ENCODE measurements at regions not wholly inside any gene's neighbourhood (a gene's known extent, or its start where the extent isn't known, plus 50 kb on each side); places are given as distances from the start of the nearest gene placed in this dataset.

- no peak for DNase-seq
- Histone ChIP-seq H3K27ac (ENCODE audit: low read depth, low read length) (no peak overlapping the region), H2BK5ac (ENCODE audit: low read depth, low read length, poor library complexity) (no peak overlapping the region), H3K9me3 (ENCODE audit: insufficient read depth, low read depth, low read length) (peaks cover 2% of the 10 kb centered on the region), H3K4me2 (ENCODE audit: low read length) (no peak overlapping the region), H4K8ac (ENCODE audit: low read depth, low read length) (no peak overlapping the region), H3K4ac (ENCODE audit: low read depth, low read length) (no peak overlapping the region), H3K4me3 (ENCODE audit: low read depth, low read length) (no peak overlapping the region), H3K4me1 (ENCODE audit: control insufficient read depth in 1 of 2, insufficient read depth in 2 of 2, low read length in 2 of 2) (no peaks in the 10 kb centered on the region), H3K27me3 (ENCODE audit: insufficient read depth, low read length) (no peaks in the 10 kb centered on the region), H2AK5ac (ENCODE audit: low read length) (no peak overlapping the region), H3K36me3 (ENCODE audit: control insufficient read depth in 1 of 2, insufficient read depth in 2 of 2, low read length in 2 of 2) (no peaks in the 10 kb centered on the region), H3K18ac (ENCODE audit: low read length) (no peak overlapping the region), H3K79me1 (ENCODE audit: low read length) (no peaks in the 10 kb centered on the region), H2BK120ac (ENCODE audit: insufficient read depth, low read length, poor library complexity) (no peak overlapping the region), H3K14ac (ENCODE audit: low read length) (no peak overlapping the region), H4K91ac (ENCODE audit: low read depth, low read length) (no peak overlapping the region), H3K9ac (ENCODE audit: low read length) (no peak overlapping the region), H2AFZ (ENCODE audit: insufficient read depth, low read length, poor library complexity) (no peak overlapping the region), H2BK12ac (ENCODE audit: low read length) (no peak overlapping the region), H3K23ac (ENCODE audit: low read length) (no peak overlapping the region), H3K79me2 (ENCODE audit: control insufficient read depth, insufficient read depth, low read length, poor library complexity) (no peaks in the 10 kb centered on the region), H4K12ac (ENCODE audit: low read depth, low read length) (no peak overlapping the region)
- WGBS (ENCODE audit: extremely low coverage, insufficient coverage, insufficient read length): no CpG with 5 or more reads among the region's 6 CpGs
These were observed 424.1 kb upstream of the TENM4 start for GRCh38 chr11:79864882-79865281.

- no peak overlapping the region for H2AK5ac ChIP-seq (ENCODE audit: low read length)
- no peaks in the 10 kb centered on the region for H3K27me3 ChIP-seq (ENCODE audit: insufficient read depth, low read length)
- H3K4me1 ChIP-seq (ENCODE audit: control insufficient read depth in 1 of 2, insufficient read depth in 2 of 2, low read length in 2 of 2): no peaks in the 10 kb centered on the region
- no peak overlapping the region for H3K23ac ChIP-seq (ENCODE audit: low read length)
- H2BK120ac ChIP-seq (ENCODE audit: insufficient read depth, low read length, poor library complexity): no peak overlapping the region
- WGBS (ENCODE audit: extremely low coverage, insufficient coverage, insufficient read length): no CpG with 5 or more reads among the region's 3 CpGs
- no peaks in the 10 kb centered on the region for H3K79me2 ChIP-seq (ENCODE audit: control insufficient read depth, insufficient read depth, low read length, poor library complexity)
- H3K36me3 ChIP-seq (ENCODE audit: control insufficient read depth in 1 of 2, insufficient read depth in 2 of 2, low read length in 2 of 2): no peaks in the 10 kb centered on the region
- no peak for DNase-seq
- peaks cover 2% of the 10 kb centered on the region for H3K9me3 ChIP-seq (ENCODE audit: insufficient read depth, low read depth, low read length)
- H3K27ac ChIP-seq (ENCODE audit: low read depth, low read length): no peak overlapping the region
- H4K12ac ChIP-seq (ENCODE audit: low read depth, low read length): no peak overlapping the region
- no peak overlapping the region for H2BK5ac ChIP-seq (ENCODE audit: low read depth, low read length, poor library complexity)
- no peak overlapping the region for H4K8ac ChIP-seq (ENCODE audit: low read depth, low read length)
- H3K18ac ChIP-seq (ENCODE audit: low read length): no peak overlapping the region
- no peak overlapping the region for H3K4ac ChIP-seq (ENCODE audit: low read depth, low read length)
- no peaks in the 10 kb centered on the region for H3K79me1 ChIP-seq (ENCODE audit: low read length)
- H3K4me3 ChIP-seq (ENCODE audit: low read depth, low read length): no peak overlapping the region
- H3K9ac ChIP-seq (ENCODE audit: low read length): no peak overlapping the region
- no peak overlapping the region for H2AFZ ChIP-seq (ENCODE audit: insufficient read depth, low read length, poor library complexity)
- H3K4me2 ChIP-seq (ENCODE audit: low read length): no peak overlapping the region
- H3K14ac ChIP-seq (ENCODE audit: low read length): no peak overlapping the region
- H4K91ac ChIP-seq (ENCODE audit: low read depth, low read length): no peak overlapping the region
- H2BK12ac ChIP-seq (ENCODE audit: low read length): no peak overlapping the region
These were observed 419.5 kb upstream of the TENM4 start for GRCh38 chr11:79860336-79860735.

GRCh38 chr11:79857377-79858214 lies 416.8 kb upstream of the TENM4 start:
- Histone ChIP-seq H3K4me3 (ENCODE audit: low read depth, low read length) (no peak overlapping the region), H4K12ac (ENCODE audit: low read depth, low read length) (no peak overlapping the region), H3K79me2 (ENCODE audit: control insufficient read depth, insufficient read depth, low read length, poor library complexity) (no peaks in the 10 kb centered on the region), H3K23ac (ENCODE audit: low read length) (no peak overlapping the region), H2BK120ac (ENCODE audit: insufficient read depth, low read length, poor library complexity) (no peak overlapping the region), H3K4me1 (ENCODE audit: control insufficient read depth in 1 of 2, insufficient read depth in 2 of 2, low read length in 2 of 2) (no peaks in the 10 kb centered on the region), H2AFZ (ENCODE audit: insufficient read depth, low read length, poor library complexity) (no peak overlapping the region), H3K4ac (ENCODE audit: low read depth, low read length) (no peak overlapping the region), H3K27me3 (ENCODE audit: insufficient read depth, low read length) (no peaks in the 10 kb centered on the region), H3K9ac (ENCODE audit: low read length) (no peak overlapping the region), H3K27ac (ENCODE audit: low read depth, low read length) (no peak overlapping the region), H3K14ac (ENCODE audit: low read length) (no peak overlapping the region), H3K79me1 (ENCODE audit: low read length) (no peaks in the 10 kb centered on the region), H2BK5ac (ENCODE audit: low read depth, low read length, poor library complexity) (no peak overlapping the region), H2BK12ac (ENCODE audit: low read length) (no peak overlapping the region), H2AK5ac (ENCODE audit: low read length) (no peak overlapping the region), H4K91ac (ENCODE audit: low read depth, low read length) (no peak overlapping the region), H3K36me3 (ENCODE audit: control insufficient read depth in 1 of 2, insufficient read depth in 2 of 2, low read length in 2 of 2) (no peaks in the 10 kb centered on the region), H3K18ac (ENCODE audit: low read length) (no peak overlapping the region), H4K8ac (ENCODE audit: low read depth, low read length) (no peak overlapping the region), H3K4me2 (ENCODE audit: low read length) (no peak overlapping the region), H3K9me3 (ENCODE audit: insufficient read depth, low read depth, low read length) (no peaks in the 10 kb centered on the region)
- WGBS (ENCODE audit: extremely low coverage, insufficient coverage, insufficient read length): no CpG with 5 or more reads among the region's 10 CpGs
- no peak for DNase-seq

GRCh38 chr11:79852176-79852575 lies 411.3 kb upstream of the TENM4 start:
- no peak for DNase-seq
- Histone ChIP-seq H2BK5ac (ENCODE audit: low read depth, low read length, poor library complexity) (no peak overlapping the region), H3K4me2 (ENCODE audit: low read length) (no peak overlapping the region), H3K23ac (ENCODE audit: low read length) (no peak overlapping the region), H4K12ac (ENCODE audit: low read depth, low read length) (no peak overlapping the region), H3K27me3 (ENCODE audit: insufficient read depth, low read length) (no peaks in the 10 kb centered on the region), H2AK5ac (ENCODE audit: low read length) (no peak overlapping the region), H3K14ac (ENCODE audit: low read length) (no peak overlapping the region), H2AFZ (ENCODE audit: insufficient read depth, low read length, poor library complexity) (no peak overlapping the region), H3K4ac (ENCODE audit: low read depth, low read length) (no peak overlapping the region), H3K9me3 (ENCODE audit: insufficient read depth, low read depth, low read length) (no peaks in the 10 kb centered on the region), H3K9ac (ENCODE audit: low read length) (no peak overlapping the region), H3K27ac (ENCODE audit: low read depth, low read length) (no peak overlapping the region), H4K8ac (ENCODE audit: low read depth, low read length) (no peak overlapping the region), H4K91ac (ENCODE audit: low read depth, low read length) (no peak overlapping the region), H3K79me1 (ENCODE audit: low read length) (no peaks in the 10 kb centered on the region), H3K4me3 (ENCODE audit: low read depth, low read length) (no peak overlapping the region), H2BK120ac (ENCODE audit: insufficient read depth, low read length, poor library complexity) (no peak overlapping the region), H3K79me2 (ENCODE audit: control insufficient read depth, insufficient read depth, low read length, poor library complexity) (no peaks in the 10 kb centered on the region), H3K18ac (ENCODE audit: low read length) (no peak overlapping the region), H3K4me1 (ENCODE audit: control insufficient read depth in 1 of 2, insufficient read depth in 2 of 2, low read length in 2 of 2) (no peaks in the 10 kb centered on the region), H2BK12ac (ENCODE audit: low read length) (no peak overlapping the region), H3K36me3 (ENCODE audit: control insufficient read depth in 1 of 2, insufficient read depth in 2 of 2, low read length in 2 of 2) (no peaks in the 10 kb centered on the region)

All from trophoblast cell (in vitro differentiated cells and primary cell).